ENCODE measurements at regions not wholly inside any gene's neighbourhood (a gene's known extent, or its start where the extent isn't known, plus 50 kb on each side); places are given as distances from the start of the nearest gene placed in this dataset.

- TF ChIP-seq CTCF (conservative IDR thresholded peaks at IDR 0.05; ENCODE audit: low read length) (no peak), EZH2phosphoT487 (IDR thresholded peaks at IDR 0.05; ENCODE audit: borderline replicate concordance, low read depth, low read length) (no peak)
These were observed 80.5 kb downstream of the CCNA1 start for GRCh38 chr13:36512771-36513170.
